OCI-LY7 (cell line): ENCODE measurements at regions not wholly inside any gene's neighbourhood (a gene's known extent, or its start where the extent isn't known, plus 50 kb on each side); places are given as distances from the start of the nearest gene placed in this dataset.

Experiments
- BruUV-seq: library from RNA; stranded (reverse); fragments of 400-500 nt; replicated peaks from 2 replicates; lab custom pipeline; 2021; lab: Mats Ljungman, UMichigan
- CTCF ChIA-PET: fragments of 300-600 bp; sonication (Branson Sonifier 250); formaldehyde crosslinking; loops from one replicate; lab custom pipeline; 2022; ENCODE audit warnings: antibody characterized with exemption; ENCODE audit not compliant: unreplicated experiment; lab: Charles Lee
- POLR2A ChIA-PET: fragments of 300-600 bp; sonication (Branson Sonifier 250); formaldehyde crosslinking; loops from one replicate; lab custom pipeline; 2022; ENCODE audit warnings: antibody characterized with exemption; lab: Charles Lee
- DNase-seq: peaks from one replicate; pipeline ENCODE4 v3.0.0-alpha.2; 2015; ENCODE audit warnings: low spot score
- H2AFZ ChIP-seq: fragments of 200-600 bp; sonication (generic), shearing (Covaris generic); 2 replicates; pipeline ENCODE4 v1.6.1; 2014; ENCODE audit warnings: mild to moderate bottlenecking, antibody characterized with exemption, low read length, moderate library complexity
- H3K27ac ChIP-seq: fragments of 200-600 bp; sonication (generic); 2 replicates; pipeline ENCODE4 v1.5.1; 2014; ENCODE audit warnings: mixed run types, low read depth, mild to moderate bottlenecking, moderate library complexity, low read length, inconsistent platforms; ENCODE audit not compliant: poor library complexity, severe bottlenecking
- H3K36me3 ChIP-seq: fragments of 200-600 bp; sonication (generic); 2 replicates; pipeline ENCODE4 v1.6.1; 2014; ENCODE audit warnings: mild to moderate bottlenecking, antibody characterized with exemption, low read length, moderate library complexity, mixed read lengths; ENCODE audit not compliant: insufficient read depth
- H3K4me1 ChIP-seq: fragments of 200-600 bp; sonication (generic); 2 replicates; pipeline ENCODE4 v1.5.1; 2014; ENCODE audit warnings: mild to moderate bottlenecking, low read length; ENCODE audit not compliant: insufficient read depth, poor library complexity, severe bottlenecking
- H3K4me2 ChIP-seq: fragments of 200-600 bp; sonication (generic); 2 replicates; pipeline ENCODE4 v1.6.1; 2014; ENCODE audit warnings: mild to moderate bottlenecking, low read length
- H3K4me3 ChIP-seq: fragments of 200-600 bp; sonication (generic); 2 replicates; pipeline ENCODE4 v1.5.1; 2014; ENCODE audit warnings: mild to moderate bottlenecking, low read depth, low read length; ENCODE audit not compliant: poor library complexity, severe bottlenecking
- H3K79me2 ChIP-seq: fragments of 200-600 bp; sonication (generic); 2 replicates; pipeline ENCODE4 v1.6.1; 2016; ENCODE audit warnings: low read depth, mild to moderate bottlenecking, low read length, moderate library complexity, mixed read lengths; ENCODE audit not compliant: insufficient read depth
- H3K9me2 ChIP-seq: fragments of 200-600 bp; sonication (generic); 2 replicates; pipeline ENCODE4 v1.6.1; 2016; ENCODE audit warnings: mild to moderate bottlenecking, low read length, mixed read lengths; ENCODE audit not compliant: insufficient read depth
- H3K9me3 ChIP-seq: fragments of 200-600 bp; sonication (generic); 2 replicates; pipeline ENCODE4 v1.6.1; 2014; ENCODE audit warnings: mild to moderate bottlenecking, mixed run types, low read length, mixed read lengths
- H4K20me1 ChIP-seq: fragments of 200-600 bp; sonication (generic); 2 replicates; pipeline ENCODE4 v1.6.1; 2014; ENCODE audit warnings: mild to moderate bottlenecking, antibody characterized with exemption, low read length, moderate library complexity, mixed read lengths; ENCODE audit not compliant: insufficient read depth
- CTCF ChIP-seq: fragments of 200-600 bp; sonication (generic); conservative IDR thresholded peaks from 2 replicates; pipeline ENCODE4 v1.5.1; 2014; ENCODE audit warnings: mild to moderate bottlenecking, antibody characterized with exemption, low read length, moderate library complexity, mixed read lengths
- EZH2phosphoT487 ChIP-seq: fragments of 200-600 bp; sonication (generic); IDR thresholded peaks from 2 replicates; pipeline ENCODE4 v1.6.1; 2018; ENCODE audit warnings: low read depth, borderline replicate concordance, mild to moderate bottlenecking, mixed run types, antibody characterized with exemption, low read length, moderate library complexity, mixed read lengths
- intact Hi-C: fragments of 100-400 bp; cut with micrococcal nuclease; formaldehyde crosslinking; loops from one replicate; pipeline ENCODE4 v1.10.0; 2022; ENCODE audit not compliant: unreplicated experiment

- Histone ChIP-seq H3K27ac (no peak overlapping the region), H3K79me2 (no peaks in the 10 kb centered on the region), H3K9me3 (no peaks in the 10 kb centered on the region), H3K36me3 (no peaks in the 10 kb centered on the region), H3K4me3 (no peak overlapping the region), H3K4me2 (no peak overlapping the region), H2AFZ (no peak overlapping the region), H3K4me1 (no peaks in the 10 kb centered on the region), H3K9me2 (no peaks in the 10 kb centered on the region), H4K20me1 (no peaks in the 10 kb centered on the region)
- DNase-seq = no peak
- ChIA-PET CTCF (no interaction called here), POLR2A (no interaction called here)
- intact Hi-C loops = no loop called here
- BruUV-seq = no TSS peak
- TF ChIP-seq CTCF (no peak), EZH2phosphoT487 (no peak)
These were observed 127.9 kb upstream of the SOX1 start for GRCh38 chr13:111938741-111939665.

GRCh38 chr13:111939666-111940278 is 127.2 kb upstream of the SOX1 start:
- Histone ChIP-seq H3K9me2 (no peaks in the 10 kb centered on the region), H3K27ac (no peak overlapping the region), H3K4me3 (no peak overlapping the region), H3K36me3 (no peaks in the 10 kb centered on the region), H2AFZ (no peak overlapping the region), H3K9me3 (no peaks in the 10 kb centered on the region), H3K79me2 (no peaks in the 10 kb centered on the region), H4K20me1 (no peaks in the 10 kb centered on the region), H3K4me2 (no peak overlapping the region), H3K4me1 (no peaks in the 10 kb centered on the region)
- intact Hi-C loops = no loop called here
- BruUV-seq = no TSS peak
- POLR2A ChIA-PET = no interaction called here
- TF ChIP-seq EZH2phosphoT487 = no peak
- no peak for TF ChIP-seq CTCF
- CTCF ChIA-PET = no interaction called here
- no peak for DNase-seq

GRCh38 chr13:111940892-111941291 is 126.1 kb upstream of the SOX1 start:
- no peaks in the 10 kb centered on the region for H3K4me1 ChIP-seq
- H3K4me3 ChIP-seq = no peak overlapping the region
- no peak overlapping the region for H3K27ac ChIP-seq
- intact Hi-C loops = no loop called here
- H3K9me2 ChIP-seq = no peaks in the 10 kb centered on the region
- no peak for DNase-seq
- no peak overlapping the region for H2AFZ ChIP-seq
- H3K36me3 ChIP-seq = no peaks in the 10 kb centered on the region
- BruUV-seq = no TSS peak
- ChIA-PET POLR2A (interaction anchor here (0.6 kb wide), 1 partner anchor 440 kb away, joined by 4 read pairs; no protein-coding TSS in a partner anchor), CTCF (no interaction called here)
- H3K4me2 ChIP-seq = no peak overlapping the region
- no peaks in the 10 kb centered on the region for H3K9me3 ChIP-seq
- no peaks in the 10 kb centered on the region for H3K79me2 ChIP-seq
- TF ChIP-seq EZH2phosphoT487 = no peak
- no peak for TF ChIP-seq CTCF
- H4K20me1 ChIP-seq = no peaks in the 10 kb centered on the region
